ENCODE measurements at regions not wholly inside any gene's neighbourhood (a gene's known extent, or its start where the extent isn't known, plus 50 kb on each side); places are given as distances from the start of the nearest gene placed in this dataset.
"Not testable (repeated sequence)": the region's sequence is repeated elsewhere in the genome, so short reads cannot be mapped to it uniquely, and the experiment has no call there.

DNA sequence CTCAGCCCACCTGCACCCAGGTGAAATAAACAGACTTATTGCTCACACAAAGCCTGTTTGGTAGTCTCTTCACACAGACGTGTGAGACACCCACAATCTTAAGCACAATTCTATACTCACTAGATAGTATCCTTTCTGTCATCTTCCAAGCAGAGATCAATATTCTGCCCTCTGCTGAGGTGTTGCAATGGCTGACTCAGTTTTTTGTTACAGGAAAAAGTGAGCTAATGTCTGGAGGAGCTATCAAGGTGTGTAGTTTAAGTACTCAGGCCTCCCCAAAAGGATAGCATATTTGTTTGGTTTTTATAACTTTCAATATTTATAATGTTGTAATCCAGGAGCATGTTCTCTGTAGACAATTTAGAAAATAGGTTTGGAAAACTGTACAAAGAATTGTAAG, 775.2 kb upstream of the POU3F4 start:
- Histone ChIP-seq H3K4me1 (no peaks in the 10 kb centered on the region), H3K36me3 (no peaks in the 10 kb centered on the region), H3K9me3 (no peaks in the 10 kb centered on the region), H3K27me3 (no peaks in the 10 kb centered on the region), H3K4me3 (no peak overlapping the region), H3K27ac (no peak overlapping the region)
- no peak for ATAC-seq
- TF ChIP-seq, protein P1, sequence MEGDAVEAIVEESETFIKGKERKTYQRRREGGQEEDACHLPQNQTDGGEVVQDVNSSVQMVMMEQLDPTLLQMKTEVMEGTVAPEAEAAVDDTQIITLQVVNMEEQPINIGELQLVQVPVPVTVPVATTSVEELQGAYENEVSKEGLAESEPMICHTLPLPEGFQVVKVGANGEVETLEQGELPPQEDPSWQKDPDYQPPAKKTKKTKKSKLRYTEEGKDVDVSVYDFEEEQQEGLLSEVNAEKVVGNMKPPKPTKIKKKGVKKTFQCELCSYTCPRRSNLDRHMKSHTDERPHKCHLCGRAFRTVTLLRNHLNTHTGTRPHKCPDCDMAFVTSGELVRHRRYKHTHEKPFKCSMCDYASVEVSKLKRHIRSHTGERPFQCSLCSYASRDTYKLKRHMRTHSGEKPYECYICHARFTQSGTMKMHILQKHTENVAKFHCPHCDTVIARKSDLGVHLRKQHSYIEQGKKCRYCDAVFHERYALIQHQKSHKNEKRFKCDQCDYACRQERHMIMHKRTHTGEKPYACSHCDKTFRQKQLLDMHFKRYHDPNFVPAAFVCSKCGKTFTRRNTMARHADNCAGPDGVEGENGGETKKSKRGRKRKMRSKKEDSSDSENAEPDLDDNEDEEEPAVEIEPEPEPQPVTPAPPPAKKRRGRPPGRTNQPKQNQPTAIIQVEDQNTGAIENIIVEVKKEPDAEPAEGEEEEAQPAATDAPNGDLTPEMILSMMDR (IDR thresholded peaks at IDR 0.05), result no peak
- no peak for DNase-seq
- intact Hi-C loops (cut with DNase I), result no loop called here

DNA sequence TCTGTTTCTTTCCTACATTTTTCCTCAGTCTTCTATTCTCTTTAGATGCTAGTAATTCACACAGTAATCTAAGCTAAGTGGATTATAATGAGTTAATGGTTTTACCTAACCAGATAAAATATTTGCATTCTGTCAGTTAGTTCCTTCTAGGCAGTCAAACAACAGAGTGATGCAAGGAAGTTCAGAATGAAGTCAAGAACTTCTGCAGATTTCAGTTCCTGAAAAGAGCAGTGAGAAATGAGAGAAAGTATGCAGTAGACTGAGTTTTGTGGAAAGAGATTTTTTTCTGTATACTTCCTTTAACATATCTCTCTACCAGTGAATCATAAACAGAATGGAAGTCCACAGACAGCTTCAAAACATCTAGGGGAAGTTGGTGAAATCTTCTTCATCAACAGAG, 774.0 kb upstream of the POU3F4 start:
- H3K9me3 ChIP-seq, result no peaks in the 10 kb centered on the region
- H3K27ac ChIP-seq, result no peak overlapping the region
- H3K4me1 ChIP-seq, result no peaks in the 10 kb centered on the region
- no peaks in the 10 kb centered on the region for H3K27me3 ChIP-seq
- DNase-seq, result no peak
- H3K4me3 ChIP-seq, result no peak overlapping the region
- intact Hi-C loops (cut with DNase I), result no loop called here
- H3K36me3 ChIP-seq, result no peaks in the 10 kb centered on the region
- no peak for ATAC-seq
- TF ChIP-seq, protein P1 (IDR thresholded peaks at IDR 0.05), result no peak

DNA sequence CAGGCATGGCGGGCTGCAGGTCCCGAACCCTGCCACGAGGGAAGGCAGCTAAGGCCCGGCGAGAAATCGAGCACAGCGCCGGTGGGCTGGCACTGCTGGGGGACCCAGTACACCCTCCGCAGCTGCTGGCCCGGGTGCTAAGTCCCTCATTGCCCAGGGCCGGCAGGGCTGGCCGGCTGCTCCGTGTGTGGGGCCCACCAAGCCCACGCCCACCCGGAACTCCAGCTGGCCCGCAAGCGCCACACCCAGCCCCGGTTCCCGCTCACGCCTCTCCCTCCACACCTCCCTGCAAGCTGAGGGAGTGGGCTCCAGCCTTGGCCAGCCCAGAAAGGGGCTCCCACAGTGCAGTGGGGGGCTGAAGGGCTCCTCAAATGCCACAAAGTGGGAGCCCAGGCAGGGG, 769.8 kb upstream of the POU3F4 start:
- ATAC-seq; H3K9me3 ChIP-seq; H3K4me3 ChIP-seq; H3K27ac ChIP-seq; H3K27me3 ChIP-seq; H3K4me1 ChIP-seq; intact Hi-C loops (cut with DNase I); DNase-seq; H3K36me3 ChIP-seq: not testable (repeated sequence)

DNA sequence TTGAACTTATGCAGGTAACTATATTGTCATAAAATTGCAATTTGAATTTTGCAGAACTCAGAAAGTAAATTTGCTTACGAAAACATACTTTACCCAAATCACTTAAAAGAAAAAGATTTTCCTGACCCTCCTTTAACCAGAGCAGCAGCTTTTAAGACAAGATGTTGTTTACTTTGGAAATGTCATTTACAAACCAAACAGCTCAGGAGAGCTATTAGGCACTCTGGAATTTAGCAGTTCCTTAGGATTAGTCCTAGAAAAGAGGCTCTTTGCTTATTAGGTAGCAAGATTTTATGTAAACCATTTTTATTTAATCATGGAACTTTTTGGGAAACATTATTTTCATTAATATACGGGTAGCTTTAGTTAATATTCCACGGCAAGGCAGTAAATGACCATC, 765.7 kb upstream of the POU3F4 start:
- no peaks in the 10 kb centered on the region for H3K9me3 ChIP-seq
- intact Hi-C loops (cut with DNase I), result no loop called here

DNA sequence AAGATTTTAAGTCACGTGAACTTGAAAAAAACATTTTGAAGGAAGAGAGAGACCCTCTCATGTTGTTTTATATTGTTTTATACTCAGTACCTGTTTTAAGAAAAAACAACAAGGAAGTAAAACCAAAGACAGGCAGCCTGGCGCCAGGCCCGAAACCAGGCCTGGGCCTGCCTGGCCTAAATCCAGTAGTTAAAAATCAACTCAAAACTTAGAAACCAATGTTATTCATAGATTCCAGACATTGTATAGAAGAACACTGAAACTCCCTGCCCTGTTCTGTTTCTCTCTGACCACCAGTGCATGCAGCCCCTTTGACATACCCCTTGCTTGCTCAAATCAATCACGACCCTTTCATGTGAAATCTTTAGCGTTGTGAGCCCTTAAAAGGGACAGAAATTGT, 762.4 kb upstream of the POU3F4 start:
- H3K36me3 ChIP-seq; H3K4me1 ChIP-seq; intact Hi-C loops (cut with DNase I); DNase-seq; H3K4me3 ChIP-seq; H3K27ac ChIP-seq; ATAC-seq; H3K27me3 ChIP-seq; H3K9me3 ChIP-seq: not testable (repeated sequence)

More for the DNA sequence above, 765.7 kb upstream of the POU3F4 start:
- Histone ChIP-seq H3K36me3 (no peaks in the 10 kb centered on the region), H3K4me1 (no peaks in the 10 kb centered on the region), H3K27ac (no peak overlapping the region), H3K4me3 (no peak overlapping the region), H3K27me3 (no peaks in the 10 kb centered on the region)
- ATAC-seq (no peak), DNase-seq (no peak)
- TF ChIP-seq, protein P1 (IDR thresholded peaks at IDR 0.05), result no peak

DNA sequence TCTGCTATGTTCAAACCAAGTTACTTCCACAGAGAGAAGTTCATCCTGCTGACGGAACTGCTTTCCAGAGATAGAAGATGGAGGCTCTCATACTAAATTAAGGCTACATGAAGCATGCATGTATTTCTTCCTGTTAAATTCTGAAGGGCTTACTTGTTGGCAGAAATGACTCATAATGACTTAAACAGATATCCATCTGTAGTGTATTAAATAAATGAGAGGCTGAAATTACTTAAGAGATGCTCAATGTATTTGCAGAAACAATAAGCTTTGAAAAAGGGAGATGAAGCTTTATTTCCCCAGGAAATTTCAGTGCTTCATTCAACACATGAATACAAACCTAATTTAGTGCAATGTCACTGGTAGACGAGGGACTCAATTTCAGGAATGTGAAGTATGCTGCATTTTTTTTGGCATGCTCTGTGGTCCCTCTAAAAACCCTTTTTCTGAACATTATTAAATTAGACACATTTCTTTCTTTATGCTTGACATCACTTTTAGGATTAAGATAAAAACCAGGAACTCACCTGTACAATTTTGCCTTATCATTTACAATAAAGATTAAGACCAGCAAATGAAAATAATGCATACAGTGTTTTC, 759.1 kb upstream of the POU3F4 start:
- no peaks in the 10 kb centered on the region for H3K27me3 ChIP-seq
- no peaks in the 10 kb centered on the region for H3K9me3 ChIP-seq
- no peaks in the 10 kb centered on the region for H3K4me1 ChIP-seq
- intact Hi-C loops (cut with DNase I), result no loop called here
- TF ChIP-seq, protein P1 (IDR thresholded peaks at IDR 0.05), result no peak
- no peak for ATAC-seq
- no peak overlapping the region for H3K4me3 ChIP-seq
- H3K36me3 ChIP-seq, result no peaks in the 10 kb centered on the region
- H3K27ac ChIP-seq, result no peak overlapping the region
- DNase-seq, result no peak

DNA sequence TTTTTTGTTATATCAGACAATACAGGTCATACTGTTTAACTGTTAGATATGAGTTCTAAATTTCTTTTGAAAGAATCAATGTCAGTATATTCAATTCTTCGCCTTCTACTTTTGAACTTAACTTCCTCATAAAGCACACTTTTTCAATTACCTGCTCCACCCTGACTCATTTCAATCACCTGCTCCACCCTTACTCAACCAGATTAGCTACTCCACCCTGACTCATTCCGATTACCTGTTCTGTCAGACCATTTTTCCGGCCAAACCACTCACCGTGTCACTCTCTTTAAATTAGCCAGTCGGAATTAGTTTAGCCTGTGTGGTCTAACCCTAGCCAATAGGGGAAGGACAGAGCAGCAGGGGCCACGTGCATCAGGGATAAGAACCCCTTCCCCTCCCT, 751.8 kb upstream of the POU3F4 start:
- DNase-seq, result no peak
- TF ChIP-seq, protein P1 (IDR thresholded peaks at IDR 0.05), result no peak
- no peak overlapping the region for H3K27ac ChIP-seq
- H3K9me3 ChIP-seq, result no peaks in the 10 kb centered on the region
- H3K4me1 ChIP-seq, result no peaks in the 10 kb centered on the region
- no peak overlapping the region for H3K4me3 ChIP-seq
- intact Hi-C loops (cut with DNase I), result no loop called here
- ATAC-seq, result no peak
- H3K36me3 ChIP-seq, result no peaks in the 10 kb centered on the region
- no peaks in the 10 kb centered on the region for H3K27me3 ChIP-seq

Data from upper lobe of right lung (tissue), 1 donor.